ENCODE measurements at regions not wholly inside any gene's neighbourhood (a gene's known extent, or its start where the extent isn't known, plus 50 kb on each side); places are given as distances from the start of the nearest gene placed in this dataset.

- H3K36me3 ChIP-seq: no peaks in the 10 kb centered on the region
- no peaks in the 10 kb centered on the region for H3K9me3 ChIP-seq
- no peak for TF ChIP-seq CTCF (IDR thresholded peaks at IDR 0.05)
- no peak for TF ChIP-seq POLR2A (IDR thresholded peaks at IDR 0.05)
- no peak for DNase-seq
- no peak overlapping the region for H3K4me3 ChIP-seq (replicated peaks in 1 of 3)
- intact Hi-C loops (cut with DNase I): no loop called here
- no peaks in the 10 kb centered on the region for H3K4me1 ChIP-seq
- WGBS, 2 donors: 34% methylated on average over 2 of the region's 2 CpGs
- no peak overlapping the region for H3K27ac ChIP-seq
- H3K27me3 ChIP-seq: no peaks in the 10 kb centered on the region
Observed at GRCh38 chr3:21330293-21330692, 420.7 kb downstream of the ZNF385D start.

DNA sequence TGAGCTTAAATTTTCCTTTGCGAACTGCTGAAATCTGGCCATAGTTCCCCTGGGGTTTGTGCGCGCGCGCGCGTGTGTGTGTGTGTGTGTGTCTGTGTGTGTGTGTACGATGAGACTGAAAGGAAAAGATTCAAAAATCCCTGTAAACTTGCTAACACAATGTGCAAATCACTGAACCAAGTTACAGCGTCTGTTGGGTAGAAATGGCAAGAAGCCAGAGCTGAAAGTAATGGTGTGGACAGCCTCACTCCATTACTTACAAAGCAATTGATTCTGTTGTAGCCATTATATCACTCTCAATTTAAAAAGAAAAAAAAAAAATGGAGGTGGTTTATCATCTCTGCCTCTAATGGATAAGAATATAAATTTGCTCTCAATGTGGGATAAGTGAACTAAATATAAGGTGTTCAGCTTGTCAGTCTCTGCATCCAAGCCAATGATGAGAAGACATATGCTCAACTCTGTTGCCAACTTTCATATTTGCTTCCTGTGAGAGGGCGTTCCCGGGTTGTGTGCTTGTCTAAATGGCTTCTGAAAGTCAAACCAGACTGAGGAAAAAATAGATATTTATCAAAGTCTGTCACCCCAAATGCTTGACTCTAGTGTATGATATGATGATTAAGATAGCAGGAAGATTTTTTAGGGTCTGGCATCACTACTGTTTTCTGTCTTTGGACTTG is 422.2 kb downstream of the ZNF385D start:
- H3K4me1 ChIP-seq: no peaks in the 10 kb centered on the region
- no peak for DNase-seq
- no peaks in the 10 kb centered on the region for H3K27me3 ChIP-seq
- 74 to 86% methylated on average over 11 of the region's 11 CpGs for WGBS, 2 donors
- no peaks in the 10 kb centered on the region for H3K36me3 ChIP-seq
- TF ChIP-seq CTCF (IDR thresholded peaks at IDR 0.05): no peak
- no peak for TF ChIP-seq POLR2A (IDR thresholded peaks at IDR 0.05)
- intact Hi-C loops (cut with DNase I): no loop called here
- no peak overlapping the region for H3K4me3 ChIP-seq (replicated peaks in 1 of 3)
- H3K27ac ChIP-seq: no peak overlapping the region
- no peaks in the 10 kb centered on the region for H3K9me3 ChIP-seq

GRCh38 chr3:21326704-21327475 is 424.1 kb downstream of the ZNF385D start:
- DNase-seq: no peak
- no peaks in the 10 kb centered on the region for H3K27me3 ChIP-seq
- no peak overlapping the region for H3K4me3 ChIP-seq (replicated peaks in 1 of 3)
- H3K4me1 ChIP-seq: no peaks in the 10 kb centered on the region
- H3K27ac ChIP-seq: no peak overlapping the region
- 78 to 82% methylated on average over 3 of the region's 3 CpGs for WGBS, 2 donors
- TF ChIP-seq POLR2A (IDR thresholded peaks at IDR 0.05) (no peak), CTCF (IDR thresholded peaks at IDR 0.05) (no peak)
- intact Hi-C loops (cut with DNase I): no loop called here
- no peaks in the 10 kb centered on the region for H3K9me3 ChIP-seq
- no peaks in the 10 kb centered on the region for H3K36me3 ChIP-seq

DNA sequence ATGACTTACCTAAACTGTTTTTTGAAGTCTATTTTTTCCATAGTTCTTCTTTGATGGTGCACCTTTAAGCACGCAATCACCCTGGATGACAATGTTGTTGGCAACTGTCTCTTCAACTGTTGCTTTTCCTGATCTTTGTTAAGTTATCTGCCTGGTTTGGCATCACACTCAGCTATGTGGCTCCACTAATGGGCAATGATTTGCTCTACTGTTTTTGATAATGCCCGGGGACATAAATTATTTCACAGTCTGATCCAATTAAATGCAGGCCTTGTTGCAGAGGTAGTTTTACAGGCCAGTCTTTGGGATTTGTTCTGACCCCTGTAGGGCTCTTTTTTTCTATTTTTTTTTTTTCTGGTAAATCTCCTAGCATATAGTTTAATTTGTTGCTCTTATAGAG is 436.3 kb downstream of the ZNF385D start:
- no peak for TF ChIP-seq POLR2A (IDR thresholded peaks at IDR 0.05)
- no peak for TF ChIP-seq CTCF (IDR thresholded peaks at IDR 0.05)
- WGBS, 2 donors: 71 to 96% methylated on average over 2 of the region's 2 CpGs
- no peaks in the 10 kb centered on the region for H3K9me3 ChIP-seq
- no peak overlapping the region for H3K27ac ChIP-seq
- H3K4me1 ChIP-seq: no peaks in the 10 kb centered on the region
- H3K27me3 ChIP-seq: no peaks in the 10 kb centered on the region
- no peak overlapping the region for H3K4me3 ChIP-seq (replicated peaks in 1 of 3)
- intact Hi-C loops (cut with DNase I): no loop called here
- DNase-seq: no peak
- H3K36me3 ChIP-seq: no peaks in the 10 kb centered on the region

- H3K4me3 ChIP-seq (replicated peaks in 1 of 3): no peak overlapping the region
- no peaks in the 10 kb centered on the region for H3K36me3 ChIP-seq
- no peak overlapping the region for H3K27ac ChIP-seq
- H3K27me3 ChIP-seq: no peaks in the 10 kb centered on the region
- no peaks in the 10 kb centered on the region for H3K4me1 ChIP-seq
- 81 to 95% methylated on average over 1 of the region's 1 CpG for WGBS, 2 donors
- no peak for DNase-seq
- H3K9me3 ChIP-seq: no peaks in the 10 kb centered on the region
- intact Hi-C loops (cut with DNase I): no loop called here
- TF ChIP-seq POLR2A (IDR thresholded peaks at IDR 0.05) (no peak), CTCF (IDR thresholded peaks at IDR 0.05) (no peak)
Observed at GRCh38 chr3:21310891-21311290, 440.1 kb downstream of the ZNF385D start.

Measured in thyroid gland (tissue), 4 donors.